ENCODE measurements at regions not wholly inside any gene's neighbourhood (a gene's known extent, or its start where the extent isn't known, plus 50 kb on each side); places are given as distances from the start of the nearest gene placed in this dataset.

GRCh38 chr15:96827981-96828380, 497.5 kb downstream of the NR2F2 start:
- H3K27ac ChIP-seq = no peak overlapping the region
- TF ChIP-seq CTCF (conservative IDR thresholded peaks at IDR 0.05) = no peak

GRCh38 chr15:96837241-96837970, 506.9 kb downstream of the NR2F2 start:
- no peak overlapping the region for H3K27ac ChIP-seq
- TF ChIP-seq CTCF (conservative IDR thresholded peaks at IDR 0.05) = no peak

- TF ChIP-seq CTCF (conservative IDR thresholded peaks at IDR 0.05) = no peak
- no peak overlapping the region for H3K27ac ChIP-seq
Observed at GRCh38 chr15:96838081-96838480, 507.6 kb downstream of the NR2F2 start.

- no peak for TF ChIP-seq CTCF (conservative IDR thresholded peaks at IDR 0.05)
Observed at GRCh38 chr15:96849271-96849900, 518.9 kb downstream of the NR2F2 start.

GRCh38 chr15:96851613-96852012, 521.1 kb downstream of the NR2F2 start:
- H3K27ac ChIP-seq = no peak overlapping the region
- no peak for TF ChIP-seq CTCF (conservative IDR thresholded peaks at IDR 0.05)

More at GRCh38 chr15:96849271-96849900, 518.9 kb downstream of the NR2F2 start:
- H3K27ac ChIP-seq = no peak overlapping the region

GRCh38 chr15:96858694-96859093, 528.2 kb downstream of the NR2F2 start:
- H3K27ac ChIP-seq = no peak overlapping the region
- TF ChIP-seq CTCF (conservative IDR thresholded peaks at IDR 0.05) = no peak

- no peak overlapping the region for H3K27ac ChIP-seq
- peak; percentile 7; the same call in 1 of the 2 replicates for TF ChIP-seq CTCF (conservative IDR thresholded peaks at IDR 0.05)
Observed at GRCh38 chr15:96860741-96861140, 530.2 kb downstream of the NR2F2 start.
